C4-2B (cell line): ENCODE measurements at regions not wholly inside any gene's neighbourhood (a gene's known extent, or its start where the extent isn't known, plus 50 kb on each side); places are given as distances from the start of the nearest gene placed in this dataset.

Source experiments
- H3K27ac ChIP-seq: fragments of 450-650 bp; 2 replicates; pipeline ENCODE4 v1.5.1; 2017
- CTCF ChIP-seq: fragments of 450-650 bp; conservative IDR thresholded peaks from 2 replicates; pipeline ENCODE4 v1.5.1; 2017; ENCODE audit warnings: mild to moderate bottlenecking
- ZFX ChIP-seq: fragments of 450-650 bp; IDR thresholded peaks from 2 replicates; pipeline ENCODE4 v1.6.1; 2017

- H3K27ac ChIP-seq = no peak overlapping the region
- TF ChIP-seq ZFX (no peak), CTCF (no peak)
Measured at GRCh38 chr7:123401295-123401694, 133.1 kb downstream of the IQUB start.

DNA sequence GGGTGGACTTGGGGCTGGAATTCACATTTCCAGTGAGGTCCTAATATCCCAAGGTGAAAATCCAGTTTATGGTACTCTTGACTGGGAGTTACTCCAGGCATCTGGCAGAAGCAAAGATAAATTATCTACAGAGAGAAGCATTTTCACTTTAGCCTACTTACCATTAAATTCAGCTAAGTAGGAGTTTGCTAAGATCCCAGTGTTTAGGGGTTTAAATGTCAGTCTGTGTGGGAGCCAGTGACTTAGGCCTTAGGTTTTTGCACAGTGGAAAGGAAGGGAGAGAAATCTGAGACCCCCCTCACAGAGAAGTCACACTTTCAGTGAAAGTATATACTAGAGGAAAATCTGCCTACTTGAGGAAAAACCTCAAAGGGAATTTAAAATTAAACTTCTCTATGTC, 134.2 kb downstream of the IQUB start:
- TF ChIP-seq ZFX = no peak
- no peak for TF ChIP-seq CTCF
- no peak overlapping the region; the same call in 1 of the 2 replicates for H3K27ac ChIP-seq

DNA sequence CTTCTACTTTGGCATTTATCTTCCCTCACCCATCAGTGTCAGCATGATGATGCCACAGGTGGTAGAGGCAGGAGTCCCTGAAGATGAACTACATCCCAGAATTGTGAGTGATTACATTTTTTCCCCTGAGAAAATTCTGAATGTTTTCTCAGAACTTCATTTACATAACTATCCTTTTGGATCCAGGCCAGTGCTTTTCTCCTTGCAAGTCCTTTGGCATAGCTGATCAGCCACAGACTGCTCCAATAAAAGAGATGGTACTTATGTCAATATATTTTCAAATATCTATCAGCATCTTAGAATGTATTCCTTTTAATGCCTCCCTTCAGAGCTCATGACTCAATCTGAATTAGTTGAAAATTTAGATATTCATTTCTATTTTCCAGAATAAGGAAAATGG, 135.5 kb downstream of the IQUB start:
- no peak overlapping the region for H3K27ac ChIP-seq
- TF ChIP-seq ZFX (no peak), CTCF (no peak)

GRCh38 chr7:123397746-123398338, 136.6 kb downstream of the IQUB start:
- TF ChIP-seq CTCF = no peak
- no peak for TF ChIP-seq ZFX
- H3K27ac ChIP-seq = peak overlapping the region; percentile 50; the same call in 1 of the 2 replicates

DNA sequence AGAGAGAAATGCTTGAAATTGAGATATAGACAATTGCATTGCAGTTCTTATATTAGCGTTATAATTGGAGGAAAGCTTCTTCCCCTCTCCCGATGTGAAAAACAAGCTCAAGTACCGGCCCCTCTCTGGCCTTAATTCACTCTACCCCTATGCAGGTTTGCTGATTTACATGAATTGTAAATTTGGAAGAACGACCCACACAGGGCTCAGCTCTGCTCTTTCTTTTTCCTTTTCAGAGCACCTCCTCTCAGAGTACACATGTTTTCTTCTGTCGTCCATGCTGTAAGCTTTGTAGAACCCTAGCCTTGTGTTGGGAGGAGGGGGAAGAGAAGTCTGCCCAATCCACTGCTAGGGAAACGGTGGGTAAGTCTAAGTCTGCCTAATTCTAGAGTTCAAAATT, 140.8 kb downstream of the IQUB start:
- no peak overlapping the region for H3K27ac ChIP-seq
- TF ChIP-seq CTCF (no peak), ZFX (no peak)

DNA sequence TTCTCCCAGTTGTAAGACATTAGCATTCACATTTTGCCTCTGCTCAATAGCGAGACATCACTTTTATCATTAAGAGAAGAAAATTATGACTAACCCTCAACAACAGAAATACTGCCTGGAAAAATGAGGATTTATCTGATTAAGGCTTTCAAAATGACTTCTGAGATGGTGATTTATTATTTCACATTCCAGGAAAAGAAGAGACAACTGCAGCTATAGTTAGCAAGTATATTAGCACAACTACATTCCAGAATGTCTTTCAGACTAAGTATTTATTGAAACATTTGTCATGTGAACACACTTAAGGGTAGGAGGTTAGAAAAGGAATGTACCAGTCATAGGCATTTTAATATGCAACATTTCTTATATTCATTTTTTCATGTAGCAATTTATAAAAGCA, 162.0 kb downstream of the IQUB start:
- TF ChIP-seq CTCF (no peak), ZFX (no peak)
- no peak overlapping the region for H3K27ac ChIP-seq

DNA sequence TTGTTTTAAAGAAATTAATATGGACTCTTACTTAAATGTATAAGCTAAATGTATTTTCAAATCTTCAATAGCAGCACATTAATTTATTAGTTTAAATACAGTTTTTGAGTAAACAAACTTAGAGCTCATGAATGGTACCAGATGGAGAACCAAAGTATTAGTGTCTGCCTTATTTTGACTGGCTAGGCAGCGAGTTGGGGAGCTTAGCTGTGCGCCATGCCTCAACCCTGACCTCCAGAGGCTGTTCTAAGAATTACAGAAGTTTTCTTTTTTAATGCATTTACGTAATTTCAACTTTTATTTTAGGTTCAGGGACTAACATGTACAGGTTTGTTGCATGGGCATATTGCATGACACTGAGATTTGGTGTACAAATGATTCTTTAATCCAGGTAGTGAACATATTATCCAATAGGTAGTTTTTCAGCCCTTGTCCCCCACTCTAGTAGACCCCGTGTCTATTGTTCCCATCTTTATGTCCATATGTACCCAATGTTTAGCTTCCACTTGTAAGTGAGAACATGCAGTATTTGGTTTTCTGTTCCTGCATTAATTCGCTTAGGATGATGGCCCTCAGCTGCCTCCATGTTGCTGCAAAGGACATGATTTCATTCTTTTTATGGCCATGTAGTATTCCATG, 166.8 kb downstream of the IQUB start:
- no peak overlapping the region for H3K27ac ChIP-seq
- TF ChIP-seq CTCF (peak; percentile 98), ZFX (no peak)
